Glutamatergic neuron (in vitro differentiated cells): ENCODE measurements at regions not wholly inside any gene's neighbourhood (a gene's known extent, or its start where the extent isn't known, plus 50 kb on each side); places are given as distances from the start of the nearest gene placed in this dataset.

Source experiments
- DNase-seq: peaks from one replicate; pipeline ENCODE4 v3.0.0; 2022
- H3K27ac Mint-ChIP-seq: one replicate; pipeline ENCODE4 v1.8.0; 2020; ENCODE audit warnings: mild to moderate bottlenecking, mixed read lengths, inconsistent platforms; ENCODE audit not compliant: unreplicated experiment
- H3K27me3 Mint-ChIP-seq: one replicate; pipeline ENCODE4 v1.8.0; 2020; ENCODE audit warnings: mild to moderate bottlenecking, moderate library complexity, mixed read lengths, inconsistent platforms; ENCODE audit not compliant: unreplicated experiment
- H3K36me3 Mint-ChIP-seq: one replicate; pipeline ENCODE4 v1.8.0; 2020; ENCODE audit warnings: mild to moderate bottlenecking, mixed read lengths, inconsistent platforms; ENCODE audit not compliant: unreplicated experiment
- H3K4me1 Mint-ChIP-seq: one replicate; pipeline ENCODE4 v1.8.0; 2020; ENCODE audit warnings: mild to moderate bottlenecking, low read depth, mixed read lengths, inconsistent platforms; ENCODE audit not compliant: unreplicated experiment
- H3K4me3 Mint-ChIP-seq: one replicate; pipeline ENCODE4 v1.8.0; 2020; ENCODE audit warnings: mild to moderate bottlenecking, mixed read lengths, inconsistent platforms; ENCODE audit not compliant: unreplicated experiment
- H3K9me3 Mint-ChIP-seq: one replicate; pipeline ENCODE4 v1.8.0; 2020; ENCODE audit warnings: mild to moderate bottlenecking, moderate library complexity, mixed read lengths, inconsistent platforms; ENCODE audit not compliant: unreplicated experiment
- TF ChIP-seq, protein P1 (sequence below): fragments of 200-600 bp; sonication (generic); IDR thresholded peaks from one replicate; pipeline ENCODE4 v1.5.0; 2021; ENCODE audit not compliant: partially characterized antibody, unreplicated experiment

DNA sequence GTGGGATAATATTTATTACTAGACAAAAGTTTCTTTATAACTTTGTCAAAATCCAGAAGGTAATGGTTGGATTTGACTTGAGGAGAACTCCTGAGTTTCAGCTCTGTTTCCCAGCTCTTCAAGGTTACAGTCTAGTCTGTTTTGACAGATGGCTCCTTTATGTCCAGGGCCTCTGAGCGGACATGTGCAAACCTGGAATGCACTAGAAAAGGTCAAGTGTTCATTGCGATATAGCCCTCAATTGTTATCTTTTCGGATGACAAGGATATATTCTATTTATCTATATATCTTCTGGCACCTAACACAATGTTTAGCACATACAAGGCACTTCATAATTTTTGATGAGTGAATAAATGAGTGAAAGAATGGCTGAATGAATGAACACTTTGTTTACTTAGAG, 513.2 kb upstream of the GOLIM4 start:
- Mint-ChIP-seq H3K27ac (peak overlapping the region; percentile 77), H3K9me3 (no peaks in the 10 kb centered on the region), H3K4me1 (peaks cover 52% of the 10 kb centered on the region), H3K27me3 (no peaks in the 10 kb centered on the region), H3K36me3 (no peaks in the 10 kb centered on the region), H3K4me3 (no peak overlapping the region)
- TF ChIP-seq, protein P1, sequence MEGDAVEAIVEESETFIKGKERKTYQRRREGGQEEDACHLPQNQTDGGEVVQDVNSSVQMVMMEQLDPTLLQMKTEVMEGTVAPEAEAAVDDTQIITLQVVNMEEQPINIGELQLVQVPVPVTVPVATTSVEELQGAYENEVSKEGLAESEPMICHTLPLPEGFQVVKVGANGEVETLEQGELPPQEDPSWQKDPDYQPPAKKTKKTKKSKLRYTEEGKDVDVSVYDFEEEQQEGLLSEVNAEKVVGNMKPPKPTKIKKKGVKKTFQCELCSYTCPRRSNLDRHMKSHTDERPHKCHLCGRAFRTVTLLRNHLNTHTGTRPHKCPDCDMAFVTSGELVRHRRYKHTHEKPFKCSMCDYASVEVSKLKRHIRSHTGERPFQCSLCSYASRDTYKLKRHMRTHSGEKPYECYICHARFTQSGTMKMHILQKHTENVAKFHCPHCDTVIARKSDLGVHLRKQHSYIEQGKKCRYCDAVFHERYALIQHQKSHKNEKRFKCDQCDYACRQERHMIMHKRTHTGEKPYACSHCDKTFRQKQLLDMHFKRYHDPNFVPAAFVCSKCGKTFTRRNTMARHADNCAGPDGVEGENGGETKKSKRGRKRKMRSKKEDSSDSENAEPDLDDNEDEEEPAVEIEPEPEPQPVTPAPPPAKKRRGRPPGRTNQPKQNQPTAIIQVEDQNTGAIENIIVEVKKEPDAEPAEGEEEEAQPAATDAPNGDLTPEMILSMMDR: no peak
- no peak for DNase-seq

DNA sequence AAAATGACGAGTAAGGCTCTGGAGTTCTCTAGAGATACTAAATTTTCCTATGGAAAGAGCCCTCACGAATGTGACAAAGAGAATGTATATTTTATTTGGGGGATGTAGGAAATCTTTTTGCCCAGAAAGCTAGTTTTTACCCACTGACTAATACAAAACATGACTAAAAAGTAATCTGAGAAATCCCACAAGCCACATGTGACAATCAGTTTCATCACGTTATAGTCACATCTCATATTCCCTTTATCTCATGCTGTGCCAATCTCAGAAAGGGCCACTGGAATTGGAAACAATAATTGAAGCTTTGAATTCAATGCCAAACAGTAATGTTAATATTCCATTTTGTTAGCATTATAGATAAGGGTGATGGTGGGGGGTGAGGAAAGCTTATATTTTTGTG, 509.0 kb upstream of the GOLIM4 start:
- Mint-ChIP-seq H3K27me3 (peaks cover 2% of the 10 kb centered on the region), H3K4me1 (peaks cover 41% of the 10 kb centered on the region), H3K9me3 (peaks cover 2% of the 10 kb centered on the region), H3K27ac (no peak overlapping the region), H3K36me3 (no peaks in the 10 kb centered on the region), H3K4me3 (no peak overlapping the region)
- DNase-seq: no peak
- TF ChIP-seq, protein P1: no peak

DNA sequence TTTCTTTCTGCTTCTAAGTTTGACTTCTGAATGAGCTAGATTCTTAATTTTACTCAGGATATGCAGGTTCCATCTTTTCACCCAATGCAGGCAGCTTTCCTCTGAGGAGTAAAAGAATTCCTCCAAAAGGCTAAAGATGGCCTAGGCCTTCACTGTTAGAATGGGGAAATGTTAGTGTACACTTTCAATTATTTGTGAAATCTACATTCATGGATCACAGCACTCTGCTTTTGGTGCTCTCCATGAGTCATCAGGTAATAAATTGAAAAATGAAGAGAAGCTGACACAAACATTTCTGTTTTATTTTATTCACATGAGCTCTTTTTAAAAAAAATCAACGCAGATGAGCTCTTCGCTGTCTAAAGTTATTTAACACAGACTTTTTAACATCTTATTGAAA, 502.5 kb upstream of the GOLIM4 start:
- Mint-ChIP-seq H3K27me3 (peaks cover 2% of the 10 kb centered on the region), H3K4me3 (no peak overlapping the region), H3K36me3 (no peaks in the 10 kb centered on the region), H3K4me1 (peaks cover 13% of the 10 kb centered on the region), H3K27ac (no peak overlapping the region), H3K9me3 (peaks cover 2% of the 10 kb centered on the region)
- no peak for DNase-seq
- TF ChIP-seq, protein P1: no peak

DNA sequence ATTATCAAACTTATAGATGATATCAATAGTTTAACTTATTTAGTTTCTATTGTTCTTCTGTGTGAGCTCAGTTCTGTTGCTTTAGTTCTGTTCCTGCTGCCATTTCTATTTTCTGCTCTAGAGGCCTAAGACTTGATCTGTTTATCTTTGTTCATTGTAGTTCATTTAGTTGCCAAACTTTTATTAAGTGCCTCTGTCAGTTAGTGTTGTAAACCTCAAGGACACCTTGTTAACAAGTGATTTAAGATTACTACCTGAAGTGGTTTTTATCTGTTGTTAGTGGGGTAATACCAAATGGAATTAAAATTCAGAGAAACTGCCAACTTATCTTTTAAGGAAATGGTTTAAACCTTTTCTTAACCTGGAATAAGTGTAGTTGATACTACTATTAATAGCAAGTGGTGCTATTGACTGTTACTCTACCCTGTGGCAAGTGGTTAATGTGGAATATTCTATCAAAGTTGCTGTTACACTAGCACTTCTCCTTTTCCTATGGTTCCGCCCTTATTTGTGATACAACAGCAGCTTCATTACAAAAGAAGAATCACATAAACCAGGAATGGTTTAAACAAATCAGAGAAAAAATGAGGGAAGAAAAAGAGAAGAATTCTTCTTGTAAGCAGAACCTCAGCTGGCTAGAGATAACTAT, 500.6 kb upstream of the GOLIM4 start:
- H3K27me3 Mint-ChIP-seq: peaks cover 2% of the 10 kb centered on the region
- peaks cover 2% of the 10 kb centered on the region for H3K9me3 Mint-ChIP-seq
- no peak overlapping the region for H3K4me3 Mint-ChIP-seq
- no peaks in the 10 kb centered on the region for H3K36me3 Mint-ChIP-seq
- H3K4me1 Mint-ChIP-seq: peaks cover 21% of the 10 kb centered on the region
- no peak for DNase-seq
- TF ChIP-seq, protein P1: no peak
- no peak overlapping the region for H3K27ac Mint-ChIP-seq

DNA sequence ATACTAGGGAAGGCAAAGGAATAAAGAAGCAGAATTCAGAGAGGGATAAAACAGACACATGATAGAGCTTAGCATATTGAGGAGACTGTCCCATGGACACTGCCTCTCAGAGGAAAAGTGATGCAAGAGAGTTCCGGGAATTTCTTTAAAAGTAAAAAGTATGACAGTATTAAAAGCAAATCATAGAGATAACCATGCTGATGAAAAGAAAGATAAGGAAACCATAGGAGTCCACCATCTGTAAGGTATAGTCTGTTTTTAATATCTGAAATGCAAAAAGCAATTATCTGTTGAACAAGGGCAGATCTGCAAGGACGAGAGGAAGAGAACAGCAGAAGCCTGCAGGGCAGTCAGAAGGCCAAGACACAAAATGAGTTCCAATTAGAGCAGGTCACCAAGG, 495.9 kb upstream of the GOLIM4 start:
- TF ChIP-seq, protein P1: no peak
- no peaks in the 10 kb centered on the region for H3K36me3 Mint-ChIP-seq
- no peaks in the 10 kb centered on the region for H3K9me3 Mint-ChIP-seq
- no peaks in the 10 kb centered on the region for H3K27me3 Mint-ChIP-seq
- H3K4me3 Mint-ChIP-seq: no peak overlapping the region
- DNase-seq: no peak
- peaks cover 25% of the 10 kb centered on the region for H3K4me1 Mint-ChIP-seq
- H3K27ac Mint-ChIP-seq: peak overlapping the region; percentile 36
